ENCODE measurements at regions not wholly inside any gene's neighbourhood (a gene's known extent, or its start where the extent isn't known, plus 50 kb on each side); places are given as distances from the start of the nearest gene placed in this dataset.

DNA sequence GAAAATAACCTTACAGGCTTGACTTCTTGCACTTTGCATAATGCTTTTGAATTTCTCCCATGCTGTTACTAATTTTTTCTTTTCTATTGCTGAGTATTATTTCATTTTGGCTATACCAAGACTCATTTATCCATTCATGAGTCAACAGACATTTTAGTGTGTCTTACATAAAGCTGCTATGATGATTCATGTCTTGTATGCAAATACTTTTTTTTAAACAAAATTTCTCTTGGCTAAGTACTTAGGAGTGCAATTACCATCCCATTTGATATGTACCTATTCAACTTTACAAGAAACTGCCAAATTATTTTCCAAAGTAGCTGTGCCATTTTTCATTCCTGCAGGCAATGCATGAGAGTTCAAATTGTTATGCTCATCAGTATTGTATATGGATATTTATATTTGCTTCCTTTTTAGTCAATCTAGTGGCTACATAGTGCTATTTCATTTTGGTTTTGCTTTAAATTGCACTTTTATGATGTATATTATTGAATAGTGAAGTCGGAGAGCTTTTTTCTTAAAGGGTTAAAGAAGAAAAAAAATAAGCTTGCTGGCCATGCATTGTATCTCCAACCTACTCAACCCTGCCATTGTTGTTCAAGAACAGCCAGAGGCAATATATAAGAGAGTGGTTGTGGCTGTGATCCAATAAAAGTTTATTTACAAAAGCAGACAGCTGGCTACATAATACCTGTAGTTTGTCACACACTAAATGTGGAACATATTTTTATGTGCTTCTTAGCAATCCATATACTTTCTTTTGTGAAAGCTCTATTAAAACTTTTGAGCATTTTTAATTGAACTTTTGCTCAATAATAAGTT, 862.8 kb downstream of the KCNT2 start:
- DNase-seq (no peak), ATAC-seq (no peak)
- WGBS (ENCODE audit: insufficient coverage): 60% methylated on average over 1 of the region's 1 CpG
- Histone ChIP-seq H3K27ac (ENCODE audit: low read length) (no peak overlapping the region), H3K36me3 (ENCODE audit: control insufficient read depth, insufficient read depth, low read length) (no peaks in the 10 kb centered on the region), H3K9me3 (ENCODE audit: control insufficient read depth, insufficient read depth, low read length) (no peaks in the 10 kb centered on the region), H3K4me3 (ENCODE audit: low read length) (no peak overlapping the region), H3K27me3 (ENCODE audit: control insufficient read depth, insufficient read depth, low read length) (no peaks in the 10 kb centered on the region), H3K4me1 (ENCODE audit: control insufficient read depth, insufficient read depth, low read length) (no peaks in the 10 kb centered on the region)
- Mint-ChIP-seq H3K4me3 (no peak overlapping the region), H3K9me3 (peaks cover 17 to 21% of the 10 kb centered on the region in 2 donors), H3K27me3 (ENCODE audit: low read depth in 2 of 2) (no peaks in the 10 kb centered on the region), H3K4me1 (no peaks in the 10 kb centered on the region), H3K36me3 (peaks cover 6% of the 10 kb centered on the region), H3K27ac (no peak overlapping the region)
- intact Hi-C loops (cut with micrococcal nuclease): no loop called here
- TF ChIP-seq, protein P1, sequence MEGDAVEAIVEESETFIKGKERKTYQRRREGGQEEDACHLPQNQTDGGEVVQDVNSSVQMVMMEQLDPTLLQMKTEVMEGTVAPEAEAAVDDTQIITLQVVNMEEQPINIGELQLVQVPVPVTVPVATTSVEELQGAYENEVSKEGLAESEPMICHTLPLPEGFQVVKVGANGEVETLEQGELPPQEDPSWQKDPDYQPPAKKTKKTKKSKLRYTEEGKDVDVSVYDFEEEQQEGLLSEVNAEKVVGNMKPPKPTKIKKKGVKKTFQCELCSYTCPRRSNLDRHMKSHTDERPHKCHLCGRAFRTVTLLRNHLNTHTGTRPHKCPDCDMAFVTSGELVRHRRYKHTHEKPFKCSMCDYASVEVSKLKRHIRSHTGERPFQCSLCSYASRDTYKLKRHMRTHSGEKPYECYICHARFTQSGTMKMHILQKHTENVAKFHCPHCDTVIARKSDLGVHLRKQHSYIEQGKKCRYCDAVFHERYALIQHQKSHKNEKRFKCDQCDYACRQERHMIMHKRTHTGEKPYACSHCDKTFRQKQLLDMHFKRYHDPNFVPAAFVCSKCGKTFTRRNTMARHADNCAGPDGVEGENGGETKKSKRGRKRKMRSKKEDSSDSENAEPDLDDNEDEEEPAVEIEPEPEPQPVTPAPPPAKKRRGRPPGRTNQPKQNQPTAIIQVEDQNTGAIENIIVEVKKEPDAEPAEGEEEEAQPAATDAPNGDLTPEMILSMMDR (IDR thresholded peaks at IDR 0.05): no peak

DNA sequence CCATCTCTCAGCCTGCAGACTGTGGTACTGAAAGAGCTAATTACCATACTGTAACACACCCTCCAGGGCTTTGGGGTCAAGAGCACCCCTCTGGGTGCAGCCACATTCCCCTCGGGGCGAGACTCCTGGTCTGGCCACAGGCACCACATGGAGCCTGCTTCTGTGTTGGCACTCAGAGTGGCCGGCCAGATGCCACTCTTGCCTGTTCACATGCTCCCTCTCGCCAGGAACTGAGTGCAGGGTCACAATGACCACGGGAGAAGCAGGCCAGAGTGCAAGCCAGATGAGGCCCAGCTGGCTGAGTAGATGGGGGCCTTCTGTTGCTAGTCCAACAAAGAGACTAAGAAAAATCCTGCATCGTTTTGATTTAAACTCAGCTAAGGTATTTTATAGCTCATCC, 864.0 kb downstream of the KCNT2 start:
- TF ChIP-seq, protein P1 (IDR thresholded peaks at IDR 0.05): no peak
- DNase-seq (no peak), ATAC-seq (no peak)
- H3K9me3 Mint-ChIP-seq: peaks cover 15 to 24% of the 10 kb centered on the region in 2 donors
- no peaks in the 10 kb centered on the region for H3K27me3 Mint-ChIP-seq (ENCODE audit: low read depth in 2 of 2)
- H3K27ac Mint-ChIP-seq: no peak overlapping the region
- intact Hi-C loops (cut with micrococcal nuclease): no loop called here
- H3K4me3 Mint-ChIP-seq: no peak overlapping the region
- H3K36me3 Mint-ChIP-seq: no peaks in the 10 kb centered on the region
- no peaks in the 10 kb centered on the region for H3K4me1 Mint-ChIP-seq
- no peaks in the 10 kb centered on the region for H3K9me3 ChIP-seq (ENCODE audit: control insufficient read depth, insufficient read depth, low read length)
- 77% methylated on average over 6 of the region's 6 CpGs for WGBS (ENCODE audit: insufficient coverage)
- H3K27me3 ChIP-seq (ENCODE audit: control insufficient read depth, insufficient read depth, low read length): no peaks in the 10 kb centered on the region
- H3K27ac ChIP-seq (ENCODE audit: low read length): no peak overlapping the region
- no peaks in the 10 kb centered on the region for H3K36me3 ChIP-seq (ENCODE audit: control insufficient read depth, insufficient read depth, low read length)
- no peaks in the 10 kb centered on the region for H3K4me1 ChIP-seq (ENCODE audit: control insufficient read depth, insufficient read depth, low read length)
- no peak overlapping the region for H3K4me3 ChIP-seq (ENCODE audit: low read length)

DNA sequence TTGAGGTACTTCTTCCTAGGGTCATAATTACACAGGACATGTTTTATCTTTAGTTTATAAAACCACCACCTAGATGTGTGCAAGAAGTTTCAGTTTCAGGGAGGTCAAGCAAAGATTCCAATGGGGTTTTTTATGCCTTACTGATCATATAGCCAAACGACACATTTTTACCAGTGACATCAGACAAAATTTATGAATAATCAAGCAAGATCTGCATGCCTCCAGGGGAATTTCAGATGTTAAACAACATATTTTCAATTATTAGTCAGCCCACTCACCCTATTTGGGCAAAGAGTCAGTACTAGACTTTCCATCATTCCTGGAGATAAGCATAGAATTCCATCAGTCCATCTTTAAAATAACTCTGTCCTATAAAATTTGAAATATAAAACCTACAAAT, 867.4 kb downstream of the KCNT2 start:
- no peaks in the 10 kb centered on the region for H3K36me3 ChIP-seq (ENCODE audit: control insufficient read depth, insufficient read depth, low read length)
- no peak overlapping the region for H3K27ac ChIP-seq (ENCODE audit: low read length)
- Mint-ChIP-seq H3K27ac (no peak overlapping the region), H3K27me3 (ENCODE audit: low read depth in 2 of 2) (no peaks in the 10 kb centered on the region), H3K9me3 (peaks cover 13 to 24% of the 10 kb centered on the region in 2 donors), H3K36me3 (no peaks in the 10 kb centered on the region), H3K4me3 (no peak overlapping the region), H3K4me1 (no peaks in the 10 kb centered on the region)
- no peak for DNase-seq
- no peak for ATAC-seq
- H3K27me3 ChIP-seq (ENCODE audit: control insufficient read depth, insufficient read depth, low read length): no peaks in the 10 kb centered on the region
- whole genome bisulfite sequencing (ENCODE audit: insufficient coverage): 72% methylated on average over 1 of the region's 1 CpG
- intact Hi-C loops (cut with micrococcal nuclease): no loop called here
- no peaks in the 10 kb centered on the region for H3K4me1 ChIP-seq (ENCODE audit: control insufficient read depth, insufficient read depth, low read length)
- H3K4me3 ChIP-seq (ENCODE audit: low read length): no peak overlapping the region
- peaks cover 3% of the 10 kb centered on the region for H3K9me3 ChIP-seq (ENCODE audit: control insufficient read depth, insufficient read depth, low read length)
- TF ChIP-seq, protein P1 (IDR thresholded peaks at IDR 0.05): no peak

All from natural killer cell (primary cell).